HG03108 (cell line): ENCODE measurements at regions not wholly inside any gene's neighbourhood (a gene's known extent, or its start where the extent isn't known, plus 50 kb on each side); places are given as distances from the start of the nearest gene placed in this dataset.

ENCODE experiments used
- ATAC-seq: cut with Tn5 transposase; IDR thresholded peaks from one replicate; pipeline ENCODE4 v1.9.1; 2021; ENCODE audit warnings: moderate library complexity; ENCODE audit not compliant: unreplicated experiment

- ATAC-seq = no peak
Measured at GRCh38 chr9:73548201-73548600, 396.5 kb downstream of the ANXA1 start.

- ATAC-seq = no peak
Measured at GRCh38 chr9:73549991-73550390, 398.3 kb downstream of the ANXA1 start.

DNA sequence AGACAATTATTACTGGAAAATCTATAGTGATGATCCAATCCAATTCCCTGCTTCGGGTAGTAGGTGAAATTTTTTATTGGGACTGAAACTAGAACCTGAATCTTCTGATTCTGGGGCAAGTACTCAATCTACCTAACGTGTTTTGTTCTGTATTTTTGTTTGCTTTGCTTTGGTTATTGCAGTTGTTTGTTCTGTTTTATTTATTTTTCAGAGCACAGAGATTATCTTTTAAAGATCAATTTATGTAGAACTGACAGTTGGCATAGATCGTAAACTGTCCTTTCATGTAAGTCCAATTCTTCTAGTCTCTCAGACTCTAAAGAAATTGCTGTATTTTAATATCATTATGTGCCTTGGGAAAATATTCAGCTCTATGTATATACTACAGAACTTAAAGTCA is 401.6 kb downstream of the ANXA1 start:
- no peak for ATAC-seq

GRCh38 chr9:73558471-73558870 is 406.8 kb downstream of the ANXA1 start:
- ATAC-seq = no peak

DNA sequence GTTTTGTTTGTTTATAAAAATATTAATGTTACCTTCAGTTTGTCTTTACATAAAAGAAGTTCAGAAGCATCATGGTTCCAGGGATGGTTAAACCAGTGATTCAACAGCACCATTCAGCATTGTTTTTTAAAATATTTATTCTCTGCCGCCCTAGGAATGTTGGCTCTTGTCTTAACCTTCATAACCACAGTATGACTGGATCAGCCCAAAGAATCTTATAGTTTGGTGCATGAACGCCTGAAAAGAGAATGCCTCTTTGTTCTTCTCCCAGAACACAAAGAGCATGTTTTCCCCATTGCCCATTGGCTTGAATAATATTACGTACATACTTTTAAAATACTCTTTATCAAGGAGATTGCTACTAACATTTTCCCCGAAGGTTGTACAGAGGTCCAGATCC is 413.4 kb downstream of the ANXA1 start:
- ATAC-seq = no peak

GRCh38 chr9:73565833-73566465 is 414.3 kb downstream of the ANXA1 start:
- no peak for ATAC-seq

GRCh38 chr9:73566627-73567026 is 415.0 kb downstream of the ANXA1 start:
- no peak for ATAC-seq

GRCh38 chr9:73573235-73573634 is 421.6 kb downstream of the ANXA1 start:
- ATAC-seq = no peak

GRCh38 chr9:73575101-73576060 is 423.7 kb downstream of the ANXA1 start:
- no peak for ATAC-seq

DNA sequence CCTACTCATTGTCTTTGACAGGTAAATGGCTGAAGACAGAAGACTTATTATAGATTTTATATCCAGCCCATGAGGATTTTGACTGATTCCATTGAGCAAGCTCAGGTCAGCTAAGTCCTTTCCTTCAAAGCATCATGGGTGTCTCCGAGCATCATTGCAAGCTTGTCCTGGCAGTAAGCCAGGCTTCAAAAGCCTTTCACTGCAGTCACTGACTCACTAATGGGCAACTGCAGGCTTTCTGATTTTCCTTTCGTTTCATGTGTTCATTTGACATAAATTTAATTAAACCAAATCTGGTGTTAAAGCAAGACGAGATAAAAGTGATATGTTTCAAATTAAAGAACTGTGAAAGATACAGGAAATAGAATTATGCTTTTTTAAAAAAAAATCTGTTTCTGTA is 426.2 kb downstream of the ANXA1 start:
- ATAC-seq = no peak

GRCh38 chr9:73579823-73580222 is 428.2 kb downstream of the ANXA1 start:
- ATAC-seq = no peak

- no peak for ATAC-seq
Measured at GRCh38 chr9:73583576-73583975, 431.9 kb downstream of the ANXA1 start.

GRCh38 chr9:73595036-73595545 is 443.4 kb downstream of the ANXA1 start:
- ATAC-seq = no peak

GRCh38 chr9:73596321-73596720 is 444.7 kb downstream of the ANXA1 start:
- no peak for ATAC-seq

DNA sequence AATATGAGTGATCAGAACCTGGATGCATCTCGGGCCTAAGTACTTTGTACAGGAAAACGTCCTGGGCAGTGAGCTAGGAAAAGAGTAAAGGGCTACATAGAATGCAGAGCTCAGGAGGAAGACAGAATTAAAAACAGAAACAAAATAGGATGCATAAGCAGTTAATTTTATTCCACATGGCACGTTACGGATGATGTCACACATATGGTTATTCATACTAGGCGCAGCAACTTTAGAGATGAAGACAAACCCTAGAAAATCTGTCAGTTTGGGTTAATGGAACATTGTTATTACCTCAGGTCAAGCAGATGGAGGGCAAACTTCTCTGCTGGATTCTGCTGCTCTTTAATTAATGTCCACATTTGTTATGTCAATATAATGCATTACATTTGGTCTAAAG is 445.4 kb downstream of the ANXA1 start:
- ATAC-seq = no peak

GRCh38 chr9:73597771-73598170 is 446.1 kb downstream of the ANXA1 start:
- ATAC-seq = no peak

DNA sequence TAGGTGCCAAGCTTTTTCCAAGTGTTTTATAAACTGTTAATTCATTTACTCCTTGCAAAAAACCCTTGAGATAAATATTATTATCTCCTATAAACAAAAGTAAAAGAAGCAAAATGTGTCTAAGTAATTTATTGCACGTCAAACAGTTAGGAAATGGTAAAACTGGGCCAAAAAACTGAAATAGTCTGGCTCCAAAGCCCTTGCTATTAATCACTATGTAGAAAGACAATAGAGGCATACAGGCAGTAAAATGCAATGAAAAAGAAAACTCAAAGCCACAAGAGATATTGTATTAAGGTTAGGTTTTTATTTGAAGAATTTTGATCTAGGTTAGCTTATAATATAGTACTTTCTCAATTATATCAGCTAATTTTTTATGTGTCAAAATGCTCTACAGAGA is 457.7 kb downstream of the ANXA1 start:
- no peak for ATAC-seq

- no peak for ATAC-seq
Measured at GRCh38 chr9:73611032-73611431, 459.4 kb downstream of the ANXA1 start.

- ATAC-seq = no peak
Measured at GRCh38 chr9:73613092-73613701, 461.5 kb downstream of the ANXA1 start.

GRCh38 chr9:73615557-73615956 is 463.9 kb downstream of the ANXA1 start:
- no peak for ATAC-seq

GRCh38 chr9:73617586-73617985 is 465.9 kb downstream of the ANXA1 start:
- no peak for ATAC-seq

DNA sequence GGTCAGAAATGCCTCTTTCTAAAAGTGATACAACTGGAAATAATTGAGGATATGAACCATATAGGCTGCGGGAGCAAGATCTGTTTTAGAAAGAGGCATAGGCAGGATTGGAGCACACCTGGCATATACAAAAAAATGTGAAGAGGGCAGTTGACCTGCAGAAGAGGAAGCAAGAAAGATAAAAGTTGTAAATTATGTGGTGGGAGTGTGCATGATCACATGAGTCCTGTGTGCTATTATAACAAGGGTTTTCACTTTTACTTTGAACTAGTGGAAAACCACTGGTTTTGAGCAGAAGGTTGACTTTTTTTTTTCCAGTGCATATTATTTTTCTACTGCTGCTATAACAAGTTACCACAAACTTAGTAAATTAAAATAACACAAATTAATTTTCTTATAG is 489.3 kb downstream of the ANXA1 start:
- no peak for ATAC-seq
